ENCODE measurements at regions not wholly inside any gene's neighbourhood (a gene's known extent, or its start where the extent isn't known, plus 50 kb on each side); places are given as distances from the start of the nearest gene placed in this dataset.

DNA sequence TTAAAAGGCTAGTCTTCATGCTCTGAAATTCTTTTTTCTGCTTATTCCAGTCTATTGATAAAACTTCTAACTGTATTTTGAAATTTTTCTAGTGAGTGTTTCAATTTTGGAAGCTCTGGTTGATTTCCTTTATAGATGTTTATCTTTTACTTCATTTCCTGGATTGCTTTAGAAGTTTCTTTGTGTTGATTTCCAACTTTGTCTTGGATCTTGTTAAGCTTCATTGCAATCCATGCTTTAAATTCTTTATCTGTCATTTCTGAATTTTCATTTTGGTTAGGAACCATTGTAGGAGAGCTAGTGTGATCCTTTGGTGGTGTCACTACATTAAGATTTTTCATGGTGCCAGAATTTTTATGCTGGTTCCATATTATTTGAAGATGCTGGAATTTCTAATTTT is 105.2 kb upstream of the DCBLD2 start:
- no peak for TF ChIP-seq POLR2A (IDR thresholded peaks at IDR 0.05)
- TF ChIP-seq, protein P1, sequence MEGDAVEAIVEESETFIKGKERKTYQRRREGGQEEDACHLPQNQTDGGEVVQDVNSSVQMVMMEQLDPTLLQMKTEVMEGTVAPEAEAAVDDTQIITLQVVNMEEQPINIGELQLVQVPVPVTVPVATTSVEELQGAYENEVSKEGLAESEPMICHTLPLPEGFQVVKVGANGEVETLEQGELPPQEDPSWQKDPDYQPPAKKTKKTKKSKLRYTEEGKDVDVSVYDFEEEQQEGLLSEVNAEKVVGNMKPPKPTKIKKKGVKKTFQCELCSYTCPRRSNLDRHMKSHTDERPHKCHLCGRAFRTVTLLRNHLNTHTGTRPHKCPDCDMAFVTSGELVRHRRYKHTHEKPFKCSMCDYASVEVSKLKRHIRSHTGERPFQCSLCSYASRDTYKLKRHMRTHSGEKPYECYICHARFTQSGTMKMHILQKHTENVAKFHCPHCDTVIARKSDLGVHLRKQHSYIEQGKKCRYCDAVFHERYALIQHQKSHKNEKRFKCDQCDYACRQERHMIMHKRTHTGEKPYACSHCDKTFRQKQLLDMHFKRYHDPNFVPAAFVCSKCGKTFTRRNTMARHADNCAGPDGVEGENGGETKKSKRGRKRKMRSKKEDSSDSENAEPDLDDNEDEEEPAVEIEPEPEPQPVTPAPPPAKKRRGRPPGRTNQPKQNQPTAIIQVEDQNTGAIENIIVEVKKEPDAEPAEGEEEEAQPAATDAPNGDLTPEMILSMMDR (IDR thresholded peaks at IDR 0.05), result no peak
- no peak for TF ChIP-seq POLR2AphosphoS5 (IDR thresholded peaks at IDR 0.05)
- TF ChIP-seq EP300 (IDR thresholded peaks at IDR 0.05), result no peak

Measured in stomach (tissue), 4 donors.